HG03175 (cell line): ENCODE measurements at regions not wholly inside any gene's neighbourhood (a gene's known extent, or its start where the extent isn't known, plus 50 kb on each side); places are given as distances from the start of the nearest gene placed in this dataset.

ENCODE experiments used
- ATAC-seq: cut with Tn5 transposase; IDR thresholded peaks from one replicate; pipeline ENCODE4 v1.9.1; 2021; ENCODE audit warnings: mild to moderate bottlenecking, moderate library complexity; ENCODE audit not compliant: unreplicated experiment

- no peak for ATAC-seq
Measured at GRCh38 chr1:65090406-65090805, 57.6 kb upstream of the AK4 start.

GRCh38 chr1:65092691-65093090 is 55.3 kb upstream of the AK4 start:
- ATAC-seq = no peak

GRCh38 chr1:65097076-65097475 is 50.9 kb upstream of the AK4 start:
- ATAC-seq = no peak
